Neural progenitor cell (in vitro differentiated cells): ENCODE measurements at regions not wholly inside any gene's neighbourhood (a gene's known extent, or its start where the extent isn't known, plus 50 kb on each side); places are given as distances from the start of the nearest gene placed in this dataset.

ENCODE experiments used
- EZH2 ChIP-seq: fragments of 200-600 bp; sonication (generic); IDR thresholded peaks from 2 replicates; pipeline ENCODE4 v1.6.1; 2017; ENCODE audit warnings: antibody characterized with exemption, mild to moderate bottlenecking, moderate library complexity
- EZH2phosphoT487 ChIP-seq: fragments of 200-600 bp; sonication (generic); IDR thresholded peaks from 2 replicates; pipeline ENCODE4 v1.6.1; 2017; ENCODE audit warnings: antibody characterized with exemption
- TF ChIP-seq, protein P1 (sequence below): fragments of 200-600 bp; sonication (generic); IDR thresholded peaks from 2 replicates; pipeline ENCODE4 v1.5.1; 2017; ENCODE audit warnings: antibody characterized with exemption, mild to moderate bottlenecking

DNA sequence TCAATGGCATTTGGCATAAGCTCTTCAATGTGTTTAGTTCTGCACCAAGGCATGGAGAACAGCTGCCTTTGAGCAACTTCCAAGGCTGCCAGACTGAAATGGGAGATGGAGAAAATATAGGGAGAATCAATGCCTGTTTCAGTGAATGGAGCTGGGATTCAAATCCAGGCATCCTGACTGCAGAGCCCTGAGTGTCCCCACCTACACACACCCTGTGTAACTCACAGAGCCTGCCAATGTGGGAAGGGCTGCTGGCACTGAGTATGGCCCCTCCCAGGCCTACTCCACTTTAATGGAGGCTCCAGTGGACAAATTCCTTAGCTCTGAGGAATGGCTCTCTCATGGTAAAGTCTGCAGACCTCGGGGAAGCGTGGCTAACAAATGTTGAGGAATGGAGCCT, 145.6 kb upstream of the TNR start:
- TF ChIP-seq, protein P1, sequence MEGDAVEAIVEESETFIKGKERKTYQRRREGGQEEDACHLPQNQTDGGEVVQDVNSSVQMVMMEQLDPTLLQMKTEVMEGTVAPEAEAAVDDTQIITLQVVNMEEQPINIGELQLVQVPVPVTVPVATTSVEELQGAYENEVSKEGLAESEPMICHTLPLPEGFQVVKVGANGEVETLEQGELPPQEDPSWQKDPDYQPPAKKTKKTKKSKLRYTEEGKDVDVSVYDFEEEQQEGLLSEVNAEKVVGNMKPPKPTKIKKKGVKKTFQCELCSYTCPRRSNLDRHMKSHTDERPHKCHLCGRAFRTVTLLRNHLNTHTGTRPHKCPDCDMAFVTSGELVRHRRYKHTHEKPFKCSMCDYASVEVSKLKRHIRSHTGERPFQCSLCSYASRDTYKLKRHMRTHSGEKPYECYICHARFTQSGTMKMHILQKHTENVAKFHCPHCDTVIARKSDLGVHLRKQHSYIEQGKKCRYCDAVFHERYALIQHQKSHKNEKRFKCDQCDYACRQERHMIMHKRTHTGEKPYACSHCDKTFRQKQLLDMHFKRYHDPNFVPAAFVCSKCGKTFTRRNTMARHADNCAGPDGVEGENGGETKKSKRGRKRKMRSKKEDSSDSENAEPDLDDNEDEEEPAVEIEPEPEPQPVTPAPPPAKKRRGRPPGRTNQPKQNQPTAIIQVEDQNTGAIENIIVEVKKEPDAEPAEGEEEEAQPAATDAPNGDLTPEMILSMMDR, result no peak
- TF ChIP-seq EZH2 (peak; percentile 6), EZH2phosphoT487 (no peak)
